OCI-LY7 (cell line): ENCODE measurements at regions not wholly inside any gene's neighbourhood (a gene's known extent, or its start where the extent isn't known, plus 50 kb on each side); places are given as distances from the start of the nearest gene placed in this dataset.

ENCODE experiments used
- EZH2phosphoT487 ChIP-seq: fragments of 200-600 bp; sonication (generic); IDR thresholded peaks from 2 replicates; pipeline ENCODE4 v1.6.1; 2018; ENCODE audit warnings: low read depth, borderline replicate concordance, mild to moderate bottlenecking, mixed run types, antibody characterized with exemption, low read length, moderate library complexity, mixed read lengths
- TF ChIP-seq, protein P1 (sequence below): fragments of 200-600 bp; sonication (generic); conservative IDR thresholded peaks from 2 replicates; pipeline ENCODE4 v1.5.1; 2014; ENCODE audit warnings: mild to moderate bottlenecking, antibody characterized with exemption, low read length, moderate library complexity, mixed read lengths

DNA sequence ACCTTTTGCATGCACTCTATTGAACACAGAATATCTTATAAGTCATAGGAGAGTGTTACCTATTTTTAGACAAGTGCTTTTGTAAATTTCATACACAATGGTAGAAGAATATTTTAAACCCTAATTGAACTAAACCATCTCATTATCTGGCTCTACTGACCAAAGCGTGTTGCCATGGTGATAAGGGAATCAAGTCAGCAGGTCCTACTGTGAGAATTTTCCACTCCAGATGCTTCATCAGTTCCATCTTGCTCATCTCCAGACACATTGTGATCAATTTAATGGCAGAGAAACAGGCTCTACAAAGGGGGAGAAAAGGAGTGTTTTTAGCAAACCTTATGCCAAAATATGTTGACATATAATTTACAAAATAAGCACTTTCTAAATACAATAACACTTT is 621.9 kb upstream of the GHITM start:
- TF ChIP-seq, protein P1, sequence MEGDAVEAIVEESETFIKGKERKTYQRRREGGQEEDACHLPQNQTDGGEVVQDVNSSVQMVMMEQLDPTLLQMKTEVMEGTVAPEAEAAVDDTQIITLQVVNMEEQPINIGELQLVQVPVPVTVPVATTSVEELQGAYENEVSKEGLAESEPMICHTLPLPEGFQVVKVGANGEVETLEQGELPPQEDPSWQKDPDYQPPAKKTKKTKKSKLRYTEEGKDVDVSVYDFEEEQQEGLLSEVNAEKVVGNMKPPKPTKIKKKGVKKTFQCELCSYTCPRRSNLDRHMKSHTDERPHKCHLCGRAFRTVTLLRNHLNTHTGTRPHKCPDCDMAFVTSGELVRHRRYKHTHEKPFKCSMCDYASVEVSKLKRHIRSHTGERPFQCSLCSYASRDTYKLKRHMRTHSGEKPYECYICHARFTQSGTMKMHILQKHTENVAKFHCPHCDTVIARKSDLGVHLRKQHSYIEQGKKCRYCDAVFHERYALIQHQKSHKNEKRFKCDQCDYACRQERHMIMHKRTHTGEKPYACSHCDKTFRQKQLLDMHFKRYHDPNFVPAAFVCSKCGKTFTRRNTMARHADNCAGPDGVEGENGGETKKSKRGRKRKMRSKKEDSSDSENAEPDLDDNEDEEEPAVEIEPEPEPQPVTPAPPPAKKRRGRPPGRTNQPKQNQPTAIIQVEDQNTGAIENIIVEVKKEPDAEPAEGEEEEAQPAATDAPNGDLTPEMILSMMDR, result no peak
- TF ChIP-seq EZH2phosphoT487, result no peak
